Keratinocyte (primary cell): ENCODE measurements at regions not wholly inside any gene's neighbourhood (a gene's known extent, or its start where the extent isn't known, plus 50 kb on each side); places are given as distances from the start of the nearest gene placed in this dataset.
"Not testable (repeated sequence)": the region's sequence is repeated elsewhere in the genome, so short reads cannot be mapped to it uniquely, and the experiment has no call there.

Source experiments
- DNase-seq: peaks from one replicate; pipeline ENCODE4 v3.0.0-alpha.2; 2011; ENCODE audit warnings: low read depth, missing footprints, low spot score
- FAIRE-seq: peaks from 2 replicates; lab custom pipeline; 2011; peaks lifted over from hg19 to GRCh38; lab: Jason Lieb, UNC
- H2AFZ ChIP-seq: 2 replicates; pipeline ENCODE4 v1.6.0; 2012; ENCODE audit warnings: low read length, control low read depth, inconsistent platforms; ENCODE audit not compliant: control insufficient read depth
- H3K27ac ChIP-seq: 2 replicates; pipeline ENCODE4 v1.5.1; 2011; ENCODE audit warnings: low read length; ENCODE audit not compliant: control insufficient read depth, insufficient read depth
- H3K27me3 ChIP-seq: 3 replicates; pipeline ENCODE4 v1.6.0; 2011; ENCODE audit warnings: low read length; ENCODE audit not compliant: control insufficient read depth, insufficient read depth; ENCODE audit errors: extremely low read depth
- H3K36me3 ChIP-seq, 2 experiments: 2 replicates in 1 of 2; 3 replicates in 1 of 2; pipeline ENCODE4 v1.5.1; 2011; ENCODE audit warnings: low read length in 2 of 2, mild to moderate bottlenecking in 1 of 2; ENCODE audit not compliant: control insufficient read depth in 2 of 2, insufficient read depth in 2 of 2; ENCODE audit errors: extremely low read depth in 1 of 2
- H3K4me1 ChIP-seq: 3 replicates; pipeline ENCODE4 v1.5.1; 2011; ENCODE audit warnings: low read length; ENCODE audit not compliant: control insufficient read depth, insufficient read depth; ENCODE audit errors: extremely low read depth
- H3K4me2 ChIP-seq: 3 replicates; pipeline ENCODE4 v1.6.0; 2011; ENCODE audit warnings: low read depth, low read length; ENCODE audit not compliant: control insufficient read depth, insufficient read depth; ENCODE audit errors: extremely low read depth
- H3K4me3 ChIP-seq, 3 experiments: fragments of 200-600 bp in 1 of 3; sonication (generic) in 1 of 3; 2 replicates in 2 of 3; 3 replicates in 1 of 3; pipeline ENCODE4 v1.5.1; 2011 to 2016; ENCODE audit warnings: low read length in 3 of 3, mild to moderate bottlenecking in 3 of 3, control low read depth in 2 of 3, inconsistent platforms in 1 of 3, low read depth in 1 of 3, mixed read lengths in 1 of 3, mixed run types in 1 of 3, moderate library complexity in 1 of 3; ENCODE audit not compliant: control insufficient read depth in 2 of 3, insufficient read depth in 2 of 3; ENCODE audit errors: extremely low read depth in 1 of 3
- H3K79me2 ChIP-seq: 2 replicates; pipeline ENCODE4 v1.6.0; 2012; ENCODE audit warnings: low read length; ENCODE audit not compliant: control insufficient read depth, insufficient read depth
- H3K9ac ChIP-seq: 3 replicates; pipeline ENCODE4 v1.6.0; 2011; ENCODE audit warnings: low read length; ENCODE audit not compliant: control insufficient read depth, insufficient read depth; ENCODE audit errors: extremely low read depth
- H3K9me1 ChIP-seq: 3 replicates; pipeline ENCODE4 v1.6.0; 2011; ENCODE audit warnings: low read length; ENCODE audit not compliant: control insufficient read depth, insufficient read depth; ENCODE audit errors: extremely low read depth
- H3K9me3 ChIP-seq: 2 replicates; pipeline ENCODE4 v1.5.1; 2012; ENCODE audit warnings: low read depth, low read length; ENCODE audit not compliant: control insufficient read depth
- H4K20me1 ChIP-seq: 3 replicates; pipeline ENCODE4 v1.6.0; 2011; ENCODE audit warnings: low read length; ENCODE audit not compliant: control insufficient read depth, insufficient read depth; ENCODE audit errors: extremely low read depth
- EZH2 ChIP-seq: IDR thresholded peaks from one replicate; pipeline ENCODE4 v1.6.1; 2012; ENCODE audit warnings: inconsistent platforms, mild to moderate bottlenecking, low read length, moderate library complexity
- dilution Hi-C: fragments of 300-500 bp; cut with MboI; formaldehyde crosslinking; loops from one replicate; pipeline ENCODE4 v1.7.0; 2020; ENCODE audit warnings: low sequenced_read_pairs; ENCODE audit not compliant: extremely low pct_ligation_motif_present
- TF ChIP-seq, protein P1 (sequence below), 3 experiments: IDR thresholded peaks in 1 of 3; conservative IDR thresholded peaks in 1 of 3; optimal IDR thresholded peaks in 1 of 3; 2 replicates in 2 of 3; 3 replicates in 1 of 3; pipeline versions ENCODE3 to v1.5.1; 2011; ENCODE audit warnings: low read length in 3 of 3, mild to moderate bottlenecking in 3 of 3, moderate library complexity in 2 of 3, control low read depth in 1 of 3, inconsistent platforms in 1 of 3; ENCODE audit not compliant: insufficient read depth in 2 of 3; ENCODE audit errors: extremely low read depth in 1 of 3

DNA sequence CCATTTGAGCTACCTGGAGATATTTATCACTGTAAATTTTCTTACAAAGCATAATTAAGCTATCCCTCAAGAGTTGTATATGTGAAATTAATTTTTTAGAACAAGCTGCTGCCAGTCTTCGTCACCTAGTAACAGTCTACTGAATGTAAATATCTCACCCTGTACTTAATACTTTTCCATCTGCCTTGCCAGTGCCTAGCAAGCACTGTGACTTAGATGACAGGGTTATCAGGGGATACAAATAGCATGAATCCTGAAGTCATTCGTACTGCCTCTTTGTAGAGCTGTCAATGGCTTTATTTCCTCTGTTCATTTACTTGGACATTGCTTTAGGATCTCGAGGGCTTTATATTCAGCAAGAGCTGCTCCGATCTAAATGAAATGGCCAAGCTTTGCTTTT is 763.6 kb downstream of the ADCYAP1 start:
- no peak for FAIRE-seq
- Histone ChIP-seq H2AFZ (no peak overlapping the region), H3K4me3 (no peak overlapping the region), H3K4me2 (no peak overlapping the region), H3K9me1 (no peaks in the 10 kb centered on the region), H3K27ac (no peak overlapping the region), H3K9me3 (peaks cover 2% of the 10 kb centered on the region), H3K9ac (no peak overlapping the region), H3K27me3 (no peaks in the 10 kb centered on the region), H3K79me2 (no peaks in the 10 kb centered on the region), H4K20me1 (no peaks in the 10 kb centered on the region), H3K36me3 (no peaks in the 10 kb centered on the region), H3K4me1 (no peaks in the 10 kb centered on the region)
- no peak for DNase-seq
- dilution Hi-C loops = no loop called here
- no peak for TF ChIP-seq EZH2
- TF ChIP-seq, protein P1, sequence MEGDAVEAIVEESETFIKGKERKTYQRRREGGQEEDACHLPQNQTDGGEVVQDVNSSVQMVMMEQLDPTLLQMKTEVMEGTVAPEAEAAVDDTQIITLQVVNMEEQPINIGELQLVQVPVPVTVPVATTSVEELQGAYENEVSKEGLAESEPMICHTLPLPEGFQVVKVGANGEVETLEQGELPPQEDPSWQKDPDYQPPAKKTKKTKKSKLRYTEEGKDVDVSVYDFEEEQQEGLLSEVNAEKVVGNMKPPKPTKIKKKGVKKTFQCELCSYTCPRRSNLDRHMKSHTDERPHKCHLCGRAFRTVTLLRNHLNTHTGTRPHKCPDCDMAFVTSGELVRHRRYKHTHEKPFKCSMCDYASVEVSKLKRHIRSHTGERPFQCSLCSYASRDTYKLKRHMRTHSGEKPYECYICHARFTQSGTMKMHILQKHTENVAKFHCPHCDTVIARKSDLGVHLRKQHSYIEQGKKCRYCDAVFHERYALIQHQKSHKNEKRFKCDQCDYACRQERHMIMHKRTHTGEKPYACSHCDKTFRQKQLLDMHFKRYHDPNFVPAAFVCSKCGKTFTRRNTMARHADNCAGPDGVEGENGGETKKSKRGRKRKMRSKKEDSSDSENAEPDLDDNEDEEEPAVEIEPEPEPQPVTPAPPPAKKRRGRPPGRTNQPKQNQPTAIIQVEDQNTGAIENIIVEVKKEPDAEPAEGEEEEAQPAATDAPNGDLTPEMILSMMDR (optimal IDR thresholded peaks at IDR 0.05 in 1 of 3, IDR thresholded peaks at IDR 0.05 in 1 of 3, conservative IDR thresholded peaks at IDR 0.05 in 1 of 3; ENCODE audit: extremely low read depth in 1 of 3, insufficient read depth in 2 of 3, low read length in 3 of 3) = no peak

DNA sequence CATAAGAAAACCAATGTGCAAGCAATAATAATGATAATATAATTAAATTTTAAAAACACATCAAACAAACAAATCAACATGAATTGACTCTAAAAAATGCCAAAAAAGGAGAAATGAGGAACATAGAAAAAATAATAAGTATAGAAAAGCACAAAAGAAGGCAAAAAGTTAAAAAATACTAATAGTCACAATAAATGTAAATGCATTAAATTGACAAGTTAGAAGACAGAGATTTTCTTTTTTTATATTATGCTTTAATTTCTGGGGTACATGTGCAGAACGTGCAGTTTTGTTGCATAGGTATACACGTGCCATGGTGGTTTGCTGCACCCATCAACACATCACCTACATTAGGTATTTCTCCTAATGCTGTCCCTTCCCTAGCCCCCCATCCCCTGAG is 767.0 kb downstream of the ADCYAP1 start:
- H3K27ac ChIP-seq, dilution Hi-C loops, H3K9ac ChIP-seq, H3K9me3 ChIP-seq, H3K27me3 ChIP-seq, DNase-seq, H2AFZ ChIP-seq, H3K4me2 ChIP-seq, H3K4me3 ChIP-seq, H4K20me1 ChIP-seq, H3K4me1 ChIP-seq, H3K36me3 ChIP-seq, H3K79me2 ChIP-seq, FAIRE-seq, H3K9me1 ChIP-seq: not testable (repeated sequence)

DNA sequence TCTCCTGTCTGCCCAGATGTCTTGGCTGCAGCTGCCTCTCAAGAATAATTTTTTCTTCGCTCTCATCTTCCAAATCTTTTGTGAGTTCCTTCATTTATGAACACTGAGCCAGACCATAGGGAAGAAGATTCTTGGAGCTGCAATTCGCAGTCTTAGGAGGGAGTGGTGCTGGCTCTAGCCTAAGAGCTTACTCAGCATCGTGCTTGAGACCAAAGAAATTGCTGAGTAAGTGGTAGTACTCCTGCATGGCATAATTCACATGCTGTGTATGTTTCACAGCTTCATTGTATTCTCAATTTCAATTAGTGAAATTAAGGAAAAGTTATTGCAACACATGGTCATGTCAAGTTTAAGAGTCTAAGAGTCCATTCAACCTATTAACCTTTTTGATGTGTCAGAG is 771.7 kb downstream of the ADCYAP1 start:
- no peak overlapping the region for H3K4me2 ChIP-seq
- H3K27ac ChIP-seq = no peak overlapping the region
- no peaks in the 10 kb centered on the region for H3K9me1 ChIP-seq
- no peaks in the 10 kb centered on the region for H3K36me3 ChIP-seq
- H3K27me3 ChIP-seq = no peaks in the 10 kb centered on the region
- H3K4me1 ChIP-seq = no peaks in the 10 kb centered on the region
- no peaks in the 10 kb centered on the region for H4K20me1 ChIP-seq
- no peak overlapping the region for H2AFZ ChIP-seq
- TF ChIP-seq, protein P1 (optimal IDR thresholded peaks at IDR 0.05 in 1 of 3, IDR thresholded peaks at IDR 0.05 in 1 of 3, conservative IDR thresholded peaks at IDR 0.05 in 1 of 3; ENCODE audit: extremely low read depth in 1 of 3, insufficient read depth in 2 of 3, low read length in 3 of 3) = no peak
- no peak for TF ChIP-seq EZH2
- dilution Hi-C loops = no loop called here
- H3K4me3 ChIP-seq = no peak overlapping the region
- FAIRE-seq (no peak), DNase-seq (no peak)
- no peaks in the 10 kb centered on the region for H3K79me2 ChIP-seq
- H3K9ac ChIP-seq = no peak overlapping the region
- H3K9me3 ChIP-seq = no peaks in the 10 kb centered on the region
